ENCODE measurements at regions not wholly inside any gene's neighbourhood (a gene's known extent, or its start where the extent isn't known, plus 50 kb on each side); places are given as distances from the start of the nearest gene placed in this dataset.

DNA sequence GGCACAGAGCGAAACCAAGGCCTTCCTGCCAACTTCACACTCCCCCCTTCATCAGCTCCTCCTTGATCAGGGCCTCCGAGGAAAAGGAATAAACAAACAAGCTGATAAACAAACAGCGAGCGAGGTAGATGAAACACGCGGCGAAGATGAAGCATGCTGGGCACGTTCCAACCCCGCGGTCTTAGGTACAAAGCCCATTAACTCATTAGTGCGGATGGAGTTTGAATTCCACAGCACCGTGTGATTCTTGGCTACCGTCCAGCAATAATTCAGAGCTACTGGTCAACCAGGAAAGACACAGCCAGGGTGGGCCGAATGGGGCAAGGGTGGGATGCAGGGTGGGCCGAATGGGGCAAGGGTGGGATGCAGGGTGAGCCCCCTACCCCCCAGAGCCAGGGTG, 67.3 kb downstream of the RBFOX3 start:
- Histone ChIP-seq H3K9ac (ENCODE audit: extremely low read depth, insufficient read length, low read length) (no peak overlapping the region), H3K4me2 (ENCODE audit: insufficient read depth, insufficient read length, low read length) (no peak overlapping the region), H2BK12ac (ENCODE audit: insufficient read length, low read depth, low read length) (no peak overlapping the region), H4K91ac (ENCODE audit: insufficient read length, low read depth, low read length) (no peak overlapping the region), H3K56ac (ENCODE audit: insufficient read length, low read depth, low read length) (no peak overlapping the region), H4K8ac (replicated peaks; ENCODE audit: insufficient read length, low read depth, low read length) (no peak overlapping the region), H3K14ac (ENCODE audit: insufficient read depth, low read length) (no peak overlapping the region), H2BK15ac (ENCODE audit: low read depth, low read length) (no peak overlapping the region), H3K79me1 (ENCODE audit: insufficient read depth, low read depth, low read length, poor library complexity, severe bottlenecking) (no peaks in the 10 kb centered on the region), H3K18ac (ENCODE audit: insufficient read length, low read depth, low read length) (no peak overlapping the region), H3K9me3 (ENCODE audit: control insufficient read depth, low read depth, low read length) (no peaks in the 10 kb centered on the region), H3T11ph (ENCODE audit: low read length) (no peak overlapping the region), H4K20me1 (ENCODE audit: control insufficient read depth, insufficient read depth, insufficient read length) (no peaks in the 10 kb centered on the region), H2AK5ac (ENCODE audit: insufficient read length, low read length) (no peak overlapping the region), H3K23ac (ENCODE audit: insufficient read length, low read depth, low read length) (no peak overlapping the region), H2BK120ac (ENCODE audit: low read depth, low read length, poor library complexity, severe bottlenecking) (no peak overlapping the region), H3K4ac (ENCODE audit: low read depth, low read length) (no peak overlapping the region), H4K5ac (ENCODE audit: insufficient read length, low read depth, low read length) (no peak overlapping the region), H3K4me1 (ENCODE audit: insufficient read depth, low read length) (no peaks in the 10 kb centered on the region), H3K23me2 (ENCODE audit: insufficient read length, low read depth, low read length, poor library complexity, severe bottlenecking) (no peaks in the 10 kb centered on the region), H2BK5ac (ENCODE audit: insufficient read length, low read length) (no peak overlapping the region), H3K27me3 (ENCODE audit: insufficient read depth, low read length) (no peaks in the 10 kb centered on the region), H2AFZ (ENCODE audit: low read length) (no peak overlapping the region), H3K79me2 (ENCODE audit: insufficient read depth, low read length) (no peaks in the 10 kb centered on the region), H2BK20ac (ENCODE audit: low read depth, low read length, poor library complexity, severe bottlenecking) (no peak overlapping the region), H3K27ac (ENCODE audit: insufficient read length, low read depth, low read length) (no peak overlapping the region)
- no peaks in the 10 kb centered on the region; a peak in 1 of 5 replicates for H3K9me3 Mint-ChIP-seq
- no peak for DNase-seq
- TF ChIP-seq, protein P1, sequence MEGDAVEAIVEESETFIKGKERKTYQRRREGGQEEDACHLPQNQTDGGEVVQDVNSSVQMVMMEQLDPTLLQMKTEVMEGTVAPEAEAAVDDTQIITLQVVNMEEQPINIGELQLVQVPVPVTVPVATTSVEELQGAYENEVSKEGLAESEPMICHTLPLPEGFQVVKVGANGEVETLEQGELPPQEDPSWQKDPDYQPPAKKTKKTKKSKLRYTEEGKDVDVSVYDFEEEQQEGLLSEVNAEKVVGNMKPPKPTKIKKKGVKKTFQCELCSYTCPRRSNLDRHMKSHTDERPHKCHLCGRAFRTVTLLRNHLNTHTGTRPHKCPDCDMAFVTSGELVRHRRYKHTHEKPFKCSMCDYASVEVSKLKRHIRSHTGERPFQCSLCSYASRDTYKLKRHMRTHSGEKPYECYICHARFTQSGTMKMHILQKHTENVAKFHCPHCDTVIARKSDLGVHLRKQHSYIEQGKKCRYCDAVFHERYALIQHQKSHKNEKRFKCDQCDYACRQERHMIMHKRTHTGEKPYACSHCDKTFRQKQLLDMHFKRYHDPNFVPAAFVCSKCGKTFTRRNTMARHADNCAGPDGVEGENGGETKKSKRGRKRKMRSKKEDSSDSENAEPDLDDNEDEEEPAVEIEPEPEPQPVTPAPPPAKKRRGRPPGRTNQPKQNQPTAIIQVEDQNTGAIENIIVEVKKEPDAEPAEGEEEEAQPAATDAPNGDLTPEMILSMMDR (conservative IDR thresholded peaks at IDR 0.05) = no peak
- peaks cover 0 to 5% of the 10 kb centered on the region in 2 experiments; a peak in 1 of 4 replicates for H3K4me1 Mint-ChIP-seq
- no CpG with 5 or more reads among the region's 15 CpGs for WGBS (ENCODE audit: extremely low coverage, insufficient read length, low lambda C conversion rate)
- peaks cover 17% of the 10 kb centered on the region for H3K27me3 Mint-ChIP-seq (ENCODE audit: low read depth)
- H3K36me3 Mint-ChIP-seq (ENCODE audit: insufficient read depth in 1 of 3, low read depth in 3 of 3) = no peaks in the 10 kb centered on the region
- no peak overlapping the region for H3K27ac Mint-ChIP-seq
- H3K4me3 Mint-ChIP-seq = no peak overlapping the region

All from H9 (cell line).